Loucy (cell line): ENCODE measurements at regions not wholly inside any gene's neighbourhood (a gene's known extent, or its start where the extent isn't known, plus 50 kb on each side); places are given as distances from the start of the nearest gene placed in this dataset.

ENCODE experiments used
- H2AFZ ChIP-seq: fragments of 200-600 bp; sonication (generic); 2 replicates; pipeline ENCODE4 v1.6.0; 2016; ENCODE audit warnings: antibody characterized with exemption, mild to moderate bottlenecking, low read length, moderate library complexity
- H3F3A ChIP-seq: fragments of 200-600 bp; 2 replicates; pipeline ENCODE4 v1.6.0; 2016; ENCODE audit warnings: antibody characterized with exemption, low read depth, mild to moderate bottlenecking
- H3K27me3 ChIP-seq: fragments of 200-600 bp; sonication (generic); 2 replicates; pipeline ENCODE4 v1.6.1; 2014; ENCODE audit warnings: low read length, mild to moderate bottlenecking; ENCODE audit not compliant: insufficient read depth, poor library complexity, severe bottlenecking
- H3K36me3 ChIP-seq: fragments of 200-600 bp; sonication (generic); 2 replicates; pipeline ENCODE4 v1.6.1; 2016; ENCODE audit warnings: low read length; ENCODE audit not compliant: insufficient read depth
- H3K4me1 ChIP-seq: fragments of 200-600 bp; sonication (generic); 2 replicates; pipeline ENCODE4 v1.5.1; 2014; ENCODE audit warnings: low read length, mild to moderate bottlenecking; ENCODE audit not compliant: insufficient read depth, poor library complexity, severe bottlenecking
- H3K4me2 ChIP-seq: fragments of 200-600 bp; sonication (generic); 2 replicates; pipeline ENCODE4 v1.6.0; 2014; ENCODE audit warnings: antibody characterized with exemption, low read length, low read depth, mild to moderate bottlenecking; ENCODE audit not compliant: poor library complexity, severe bottlenecking
- H3K4me3 ChIP-seq: fragments of 200-600 bp; sonication (generic); 2 replicates; pipeline ENCODE4 v1.5.1; 2014; ENCODE audit warnings: low read length, mild to moderate bottlenecking, mixed read lengths; ENCODE audit not compliant: poor library complexity, severe bottlenecking
- H3K79me2 ChIP-seq: fragments of 200-600 bp; sonication (generic); 2 replicates; pipeline ENCODE4 v1.6.1; 2014; ENCODE audit warnings: low read length; ENCODE audit not compliant: insufficient read depth
- H3K9ac ChIP-seq: fragments of 200-600 bp; sonication (generic); 2 replicates; pipeline ENCODE4 v1.6.0; 2014; ENCODE audit warnings: mild to moderate bottlenecking, low read depth, low read length, moderate library complexity; ENCODE audit not compliant: poor library complexity, severe bottlenecking
- H3K9me2 ChIP-seq: fragments of 200-600 bp; sonication (generic); replicated peaks from 2 replicates; pipeline ENCODE4 v1.6.1; 2016; ENCODE audit warnings: low read depth, low read length, mixed read lengths
- H3K9me3 ChIP-seq: fragments of 200-600 bp; sonication (generic); 2 replicates; pipeline ENCODE4 v1.6.1; 2014; ENCODE audit warnings: mild to moderate bottlenecking, antibody characterized with exemption, low read length, low read depth; ENCODE audit not compliant: insufficient read depth
- H4K20me1 ChIP-seq: fragments of 200-600 bp; sonication (generic); 2 replicates; pipeline ENCODE4 v1.6.0; 2014; ENCODE audit warnings: antibody characterized with exemption, low read length, mild to moderate bottlenecking; ENCODE audit not compliant: insufficient read depth, poor library complexity, severe bottlenecking
- EZH2phosphoT487 ChIP-seq: fragments of 200-600 bp; IDR thresholded peaks from 2 replicates; pipeline ENCODE4 v1.6.1; 2018; ENCODE audit warnings: antibody characterized with exemption, mild to moderate bottlenecking, moderate library complexity, borderline replicate concordance
- TF ChIP-seq, protein P1 (sequence below): fragments of 200-600 bp; sonication (generic); conservative IDR thresholded peaks from 2 replicates; pipeline ENCODE4 v1.5.1; 2014; ENCODE audit warnings: mild to moderate bottlenecking, antibody characterized with exemption, low read length

DNA sequence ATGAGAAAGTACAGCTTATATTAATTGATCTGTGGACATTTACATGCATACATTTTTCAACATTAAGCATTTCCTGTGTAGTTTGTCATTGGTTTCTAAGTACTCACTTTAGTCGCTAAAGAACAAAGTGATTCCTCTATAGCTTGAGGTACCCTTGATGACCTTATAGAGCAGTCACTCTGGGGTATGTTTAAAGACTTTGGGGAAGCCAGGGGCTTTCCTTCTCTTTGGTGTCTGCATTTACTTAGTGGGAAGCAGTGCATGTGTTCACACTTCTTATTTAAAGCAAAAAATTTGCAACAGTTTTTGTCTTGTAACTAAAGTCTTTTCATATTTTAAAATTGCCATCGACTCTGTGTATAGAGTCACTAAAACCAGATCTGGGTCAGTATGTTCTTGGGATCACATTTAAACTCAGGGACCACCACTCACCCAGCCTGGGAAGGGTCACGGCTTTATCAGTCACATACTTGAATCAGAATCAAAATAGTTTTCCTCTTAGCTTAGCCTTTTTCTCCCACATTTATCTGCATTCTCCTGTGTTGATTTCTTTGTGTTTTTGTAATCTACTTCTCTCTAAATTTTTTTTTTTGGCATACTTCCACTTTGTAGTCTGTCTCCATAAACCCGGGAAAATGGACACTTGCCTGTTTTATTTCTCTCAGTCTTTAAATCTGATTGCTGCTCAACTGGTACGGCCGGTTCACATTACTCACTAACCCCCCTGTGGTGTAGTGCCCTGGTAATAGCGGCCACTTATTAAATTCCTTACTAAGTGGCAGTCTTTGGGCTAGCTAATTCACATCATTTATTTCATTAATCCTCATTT is 143.9 kb upstream of the FBN2 start:
- no peaks in the 10 kb centered on the region for H3K9me3 ChIP-seq
- no peak overlapping the region for H3K9ac ChIP-seq
- no peaks in the 10 kb centered on the region for H3K79me2 ChIP-seq
- TF ChIP-seq, protein P1, sequence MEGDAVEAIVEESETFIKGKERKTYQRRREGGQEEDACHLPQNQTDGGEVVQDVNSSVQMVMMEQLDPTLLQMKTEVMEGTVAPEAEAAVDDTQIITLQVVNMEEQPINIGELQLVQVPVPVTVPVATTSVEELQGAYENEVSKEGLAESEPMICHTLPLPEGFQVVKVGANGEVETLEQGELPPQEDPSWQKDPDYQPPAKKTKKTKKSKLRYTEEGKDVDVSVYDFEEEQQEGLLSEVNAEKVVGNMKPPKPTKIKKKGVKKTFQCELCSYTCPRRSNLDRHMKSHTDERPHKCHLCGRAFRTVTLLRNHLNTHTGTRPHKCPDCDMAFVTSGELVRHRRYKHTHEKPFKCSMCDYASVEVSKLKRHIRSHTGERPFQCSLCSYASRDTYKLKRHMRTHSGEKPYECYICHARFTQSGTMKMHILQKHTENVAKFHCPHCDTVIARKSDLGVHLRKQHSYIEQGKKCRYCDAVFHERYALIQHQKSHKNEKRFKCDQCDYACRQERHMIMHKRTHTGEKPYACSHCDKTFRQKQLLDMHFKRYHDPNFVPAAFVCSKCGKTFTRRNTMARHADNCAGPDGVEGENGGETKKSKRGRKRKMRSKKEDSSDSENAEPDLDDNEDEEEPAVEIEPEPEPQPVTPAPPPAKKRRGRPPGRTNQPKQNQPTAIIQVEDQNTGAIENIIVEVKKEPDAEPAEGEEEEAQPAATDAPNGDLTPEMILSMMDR = no peak
- no peak for TF ChIP-seq EZH2phosphoT487
- no peak overlapping the region for H2AFZ ChIP-seq
- H3K4me2 ChIP-seq = no peak overlapping the region
- no peaks in the 10 kb centered on the region for H3K27me3 ChIP-seq
- H3K36me3 ChIP-seq = no peaks in the 10 kb centered on the region
- H3K4me1 ChIP-seq = no peaks in the 10 kb centered on the region
- no peaks in the 10 kb centered on the region for H3K9me2 ChIP-seq
- H3K4me3 ChIP-seq = no peak overlapping the region
- no peaks in the 10 kb centered on the region for H3F3A ChIP-seq
- no peaks in the 10 kb centered on the region for H4K20me1 ChIP-seq

DNA sequence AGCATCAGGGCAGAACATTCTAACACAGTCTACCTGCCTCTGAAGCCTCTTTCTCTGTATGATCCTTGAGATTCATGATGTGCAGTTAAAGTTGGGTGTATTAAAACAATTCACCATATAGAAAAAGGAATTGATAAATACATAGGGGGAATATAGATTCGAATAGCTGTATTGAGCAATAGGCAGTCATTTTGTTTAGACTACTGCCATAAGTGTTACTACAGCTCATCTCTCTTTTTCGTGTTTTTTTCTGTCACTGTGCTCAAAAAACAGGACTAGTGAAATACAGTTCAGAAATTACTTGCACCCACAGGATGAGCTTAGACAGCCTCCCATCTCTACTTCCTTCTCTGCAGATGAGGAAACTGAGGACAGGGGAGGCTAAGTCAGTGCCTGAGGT is 144.6 kb upstream of the FBN2 start:
- Histone ChIP-seq H3K9ac (no peak overlapping the region), H3K79me2 (no peaks in the 10 kb centered on the region), H3K4me1 (no peaks in the 10 kb centered on the region), H3K4me3 (no peak overlapping the region), H2AFZ (no peak overlapping the region), H3K9me3 (no peaks in the 10 kb centered on the region), H3K27me3 (no peaks in the 10 kb centered on the region), H4K20me1 (no peaks in the 10 kb centered on the region), H3K4me2 (no peak overlapping the region), H3K9me2 (no peaks in the 10 kb centered on the region), H3F3A (no peaks in the 10 kb centered on the region), H3K36me3 (no peaks in the 10 kb centered on the region)
- no peak for TF ChIP-seq EZH2phosphoT487
- TF ChIP-seq, protein P1 = no peak

DNA sequence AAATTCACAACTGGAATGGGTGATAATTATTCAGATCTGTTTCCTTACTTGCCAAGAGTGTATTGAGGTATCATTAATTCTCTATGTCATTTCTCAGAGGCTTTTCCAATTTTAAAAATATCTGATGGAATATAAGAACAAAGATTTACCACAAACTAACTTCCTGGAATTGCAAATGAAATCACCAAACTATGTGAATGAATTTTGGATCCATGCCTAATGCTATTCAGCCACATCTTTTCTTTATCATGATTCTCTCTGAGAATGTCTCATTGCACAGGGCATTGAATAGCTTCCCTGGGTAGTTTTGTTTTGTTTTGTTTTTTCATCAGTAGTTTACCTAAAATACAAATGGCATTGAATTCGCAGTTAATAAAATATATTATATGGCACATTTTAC is 146.9 kb upstream of the FBN2 start:
- H3K36me3 ChIP-seq = no peaks in the 10 kb centered on the region
- H3F3A ChIP-seq = no peaks in the 10 kb centered on the region
- no peaks in the 10 kb centered on the region for H4K20me1 ChIP-seq
- H3K27me3 ChIP-seq = no peaks in the 10 kb centered on the region
- no peaks in the 10 kb centered on the region for H3K9me3 ChIP-seq
- no peaks in the 10 kb centered on the region for H3K9me2 ChIP-seq
- TF ChIP-seq, protein P1 = no peak
- no peak overlapping the region for H2AFZ ChIP-seq
- H3K4me3 ChIP-seq = no peak overlapping the region
- no peaks in the 10 kb centered on the region for H3K79me2 ChIP-seq
- H3K4me2 ChIP-seq = no peak overlapping the region
- no peaks in the 10 kb centered on the region for H3K4me1 ChIP-seq
- H3K9ac ChIP-seq = no peak overlapping the region
